ENCODE measurements at regions not wholly inside any gene's neighbourhood (a gene's known extent, or its start where the extent isn't known, plus 50 kb on each side); places are given as distances from the start of the nearest gene placed in this dataset.

- TF ChIP-seq CTCF (IDR thresholded peaks at IDR 0.05) (no peak), POLR2AphosphoS5 (IDR thresholded peaks at IDR 0.05; ENCODE audit: low read depth, low read length) (no peak), SIN3A (IDR thresholded peaks at IDR 0.05; ENCODE audit: borderline replicate concordance, insufficient read depth, low read depth, low read length) (no peak)
- TF ChIP-seq, protein P1, sequence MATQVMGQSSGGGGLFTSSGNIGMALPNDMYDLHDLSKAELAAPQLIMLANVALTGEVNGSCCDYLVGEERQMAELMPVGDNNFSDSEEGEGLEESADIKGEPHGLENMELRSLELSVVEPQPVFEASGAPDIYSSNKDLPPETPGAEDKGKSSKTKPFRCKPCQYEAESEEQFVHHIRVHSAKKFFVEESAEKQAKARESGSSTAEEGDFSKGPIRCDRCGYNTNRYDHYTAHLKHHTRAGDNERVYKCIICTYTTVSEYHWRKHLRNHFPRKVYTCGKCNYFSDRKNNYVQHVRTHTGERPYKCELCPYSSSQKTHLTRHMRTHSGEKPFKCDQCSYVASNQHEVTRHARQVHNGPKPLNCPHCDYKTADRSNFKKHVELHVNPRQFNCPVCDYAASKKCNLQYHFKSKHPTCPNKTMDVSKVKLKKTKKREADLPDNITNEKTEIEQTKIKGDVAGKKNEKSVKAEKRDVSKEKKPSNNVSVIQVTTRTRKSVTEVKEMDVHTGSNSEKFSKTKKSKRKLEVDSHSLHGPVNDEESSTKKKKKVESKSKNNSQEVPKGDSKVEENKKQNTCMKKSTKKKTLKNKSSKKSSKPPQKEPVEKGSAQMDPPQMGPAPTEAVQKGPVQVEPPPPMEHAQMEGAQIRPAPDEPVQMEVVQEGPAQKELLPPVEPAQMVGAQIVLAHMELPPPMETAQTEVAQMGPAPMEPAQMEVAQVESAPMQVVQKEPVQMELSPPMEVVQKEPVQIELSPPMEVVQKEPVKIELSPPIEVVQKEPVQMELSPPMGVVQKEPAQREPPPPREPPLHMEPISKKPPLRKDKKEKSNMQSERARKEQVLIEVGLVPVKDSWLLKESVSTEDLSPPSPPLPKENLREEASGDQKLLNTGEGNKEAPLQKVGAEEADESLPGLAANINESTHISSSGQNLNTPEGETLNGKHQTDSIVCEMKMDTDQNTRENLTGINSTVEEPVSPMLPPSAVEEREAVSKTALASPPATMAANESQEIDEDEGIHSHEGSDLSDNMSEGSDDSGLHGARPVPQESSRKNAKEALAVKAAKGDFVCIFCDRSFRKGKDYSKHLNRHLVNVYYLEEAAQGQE (IDR thresholded peaks at IDR 0.05; ENCODE audit: insufficient read depth in 1 of 2, low read depth in 2 of 2, low read length in 1 of 2) = no peak
Measured at GRCh38 chr6:146984251-146984924, 219.8 kb upstream of the STXBP5 start.
